Astrocyte of the cerebellum (primary cell): ENCODE measurements at regions not wholly inside any gene's neighbourhood (a gene's known extent, or its start where the extent isn't known, plus 50 kb on each side); places are given as distances from the start of the nearest gene placed in this dataset.

Experiments used
- DNase-seq: peaks from one replicate; pipeline ENCODE4 v3.0.0-alpha.2; 2011; ENCODE audit warnings: low read depth
- H3K4me3 ChIP-seq: 2 replicates; pipeline ENCODE4 v1.5.1; 2011; ENCODE audit warnings: mild to moderate bottlenecking, low read depth, low read length, moderate library complexity
- CTCF ChIP-seq: IDR thresholded peaks from 2 replicates; pipeline ENCODE4 v1.5.1; 2012; ENCODE audit warnings: low read length, low read depth, moderate library complexity, mild to moderate bottlenecking; ENCODE audit errors: missing control alignments
- in situ Hi-C: cut with HindIII; loops from 2 replicates; pipeline ENCODE4 v1.10.0; 2017; ENCODE audit warnings: low sequenced_read_pairs

GRCh38 chr12:62207248-62207647 lies 53.0 kb upstream of the USP15 start:
- H3K4me3 ChIP-seq: no peak overlapping the region
- in situ Hi-C loops: no loop called here
- no peak for DNase-seq
- no peak for TF ChIP-seq CTCF
